ENCODE measurements at regions not wholly inside any gene's neighbourhood (a gene's known extent, or its start where the extent isn't known, plus 50 kb on each side); places are given as distances from the start of the nearest gene placed in this dataset.

- TF ChIP-seq, protein P1, sequence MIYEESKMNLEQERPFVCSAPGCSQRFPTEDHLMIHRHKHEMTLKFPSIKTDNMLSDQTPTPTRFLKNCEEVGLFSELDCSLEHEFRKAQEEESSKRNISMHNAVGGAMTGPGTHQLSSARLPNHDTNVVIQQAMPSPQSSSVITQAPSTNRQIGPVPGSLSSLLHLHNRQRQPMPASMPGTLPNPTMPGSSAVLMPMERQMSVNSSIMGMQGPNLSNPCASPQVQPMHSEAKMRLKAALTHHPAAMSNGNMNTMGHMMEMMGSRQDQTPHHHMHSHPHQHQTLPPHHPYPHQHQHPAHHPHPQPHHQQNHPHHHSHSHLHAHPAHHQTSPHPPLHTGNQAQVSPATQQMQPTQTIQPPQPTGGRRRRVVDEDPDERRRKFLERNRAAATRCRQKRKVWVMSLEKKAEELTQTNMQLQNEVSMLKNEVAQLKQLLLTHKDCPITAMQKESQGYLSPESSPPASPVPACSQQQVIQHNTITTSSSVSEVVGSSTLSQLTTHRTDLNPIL (CRISPR knock-in tag; IDR thresholded peaks at IDR 0.05; ENCODE audit: low read depth) = no peak
- TF ChIP-seq ZNF565 (CRISPR knock-in tag; conservative IDR thresholded peaks at IDR 0.05; ENCODE audit: low read depth) (no peak), ZNF70 (CRISPR knock-in tag; IDR thresholded peaks at IDR 0.05) (no peak), ZC3H10 (CRISPR knock-in tag; IDR thresholded peaks at IDR 0.05) (no peak), ZNF8 (CRISPR knock-in tag; IDR thresholded peaks at IDR 0.05) (no peak), TCF4 (CRISPR knock-in tag; IDR thresholded peaks at IDR 0.05; ENCODE audit: borderline replicate concordance) (no peak)
Observed at GRCh38 chr3:75138345-75138744, 523.9 kb upstream of the CNTN3 start (continued).

GRCh38 chr3:75140904-75141615, 523.1 kb upstream of the FRG2C start:
- TF ChIP-seq, protein P2, sequence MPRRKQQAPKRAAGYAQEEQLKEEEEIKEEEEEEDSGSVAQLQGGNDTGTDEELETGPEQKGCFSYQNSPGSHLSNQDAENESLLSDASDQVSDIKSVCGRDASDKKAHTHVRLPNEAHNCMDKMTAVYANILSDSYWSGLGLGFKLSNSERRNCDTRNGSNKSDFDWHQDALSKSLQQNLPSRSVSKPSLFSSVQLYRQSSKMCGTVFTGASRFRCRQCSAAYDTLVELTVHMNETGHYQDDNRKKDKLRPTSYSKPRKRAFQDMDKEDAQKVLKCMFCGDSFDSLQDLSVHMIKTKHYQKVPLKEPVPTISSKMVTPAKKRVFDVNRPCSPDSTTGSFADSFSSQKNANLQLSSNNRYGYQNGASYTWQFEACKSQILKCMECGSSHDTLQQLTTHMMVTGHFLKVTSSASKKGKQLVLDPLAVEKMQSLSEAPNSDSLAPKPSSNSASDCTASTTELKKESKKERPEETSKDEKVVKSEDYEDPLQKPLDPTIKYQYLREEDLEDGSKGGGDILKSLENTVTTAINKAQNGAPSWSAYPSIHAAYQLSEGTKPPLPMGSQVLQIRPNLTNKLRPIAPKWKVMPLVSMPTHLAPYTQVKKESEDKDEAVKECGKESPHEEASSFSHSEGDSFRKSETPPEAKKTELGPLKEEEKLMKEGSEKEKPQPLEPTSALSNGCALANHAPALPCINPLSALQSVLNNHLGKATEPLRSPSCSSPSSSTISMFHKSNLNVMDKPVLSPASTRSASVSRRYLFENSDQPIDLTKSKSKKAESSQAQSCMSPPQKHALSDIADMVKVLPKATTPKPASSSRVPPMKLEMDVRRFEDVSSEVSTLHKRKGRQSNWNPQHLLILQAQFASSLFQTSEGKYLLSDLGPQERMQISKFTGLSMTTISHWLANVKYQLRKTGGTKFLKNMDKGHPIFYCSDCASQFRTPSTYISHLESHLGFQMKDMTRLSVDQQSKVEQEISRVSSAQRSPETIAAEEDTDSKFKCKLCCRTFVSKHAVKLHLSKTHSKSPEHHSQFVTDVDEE (CRISPR knock-in tag; IDR thresholded peaks at IDR 0.05) = no peak
- TF ChIP-seq, protein P1 (CRISPR knock-in tag; IDR thresholded peaks at IDR 0.05; ENCODE audit: low read depth) = no peak
- no peak for TF ChIP-seq ARNTL (CRISPR knock-in tag; IDR thresholded peaks at IDR 0.05; ENCODE audit: borderline replicate concordance, low read depth)
- TF ChIP-seq, protein P3, sequence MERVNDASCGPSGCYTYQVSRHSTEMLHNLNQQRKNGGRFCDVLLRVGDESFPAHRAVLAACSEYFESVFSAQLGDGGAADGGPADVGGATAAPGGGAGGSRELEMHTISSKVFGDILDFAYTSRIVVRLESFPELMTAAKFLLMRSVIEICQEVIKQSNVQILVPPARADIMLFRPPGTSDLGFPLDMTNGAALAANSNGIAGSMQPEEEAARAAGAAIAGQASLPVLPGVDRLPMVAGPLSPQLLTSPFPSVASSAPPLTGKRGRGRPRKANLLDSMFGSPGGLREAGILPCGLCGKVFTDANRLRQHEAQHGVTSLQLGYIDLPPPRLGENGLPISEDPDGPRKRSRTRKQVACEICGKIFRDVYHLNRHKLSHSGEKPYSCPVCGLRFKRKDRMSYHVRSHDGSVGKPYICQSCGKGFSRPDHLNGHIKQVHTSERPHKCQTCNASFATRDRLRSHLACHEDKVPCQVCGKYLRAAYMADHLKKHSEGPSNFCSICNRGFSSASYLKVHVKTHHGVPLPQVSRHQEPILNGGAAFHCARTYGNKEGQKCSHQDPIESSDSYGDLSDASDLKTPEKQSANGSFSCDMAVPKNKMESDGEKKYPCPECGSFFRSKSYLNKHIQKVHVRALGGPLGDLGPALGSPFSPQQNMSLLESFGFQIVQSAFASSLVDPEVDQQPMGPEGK (CRISPR knock-in tag; IDR thresholded peaks at IDR 0.05; ENCODE audit: borderline replicate concordance) = no peak
- no peak for TF ChIP-seq ZNF565 (CRISPR knock-in tag; conservative IDR thresholded peaks at IDR 0.05; ENCODE audit: low read depth)
- TF ChIP-seq GLIS3 (CRISPR knock-in tag; IDR thresholded peaks at IDR 0.05) = no peak
- no peak for ATAC-seq

GRCh38 chr3:75144406-75144805, 519.7 kb upstream of the FRG2C start:
- no peak for ATAC-seq
- TF ChIP-seq, protein P2 (CRISPR knock-in tag; IDR thresholded peaks at IDR 0.05) = no peak
- no peak for TF ChIP-seq CSRNP3 (CRISPR knock-in tag; IDR thresholded peaks at IDR 0.05)
- no peak for TF ChIP-seq ZNF70 (CRISPR knock-in tag; IDR thresholded peaks at IDR 0.05)
- TF ChIP-seq, protein P3 (CRISPR knock-in tag; IDR thresholded peaks at IDR 0.05; ENCODE audit: borderline replicate concordance) = no peak
- TF ChIP-seq TOX (CRISPR knock-in tag; IDR thresholded peaks at IDR 0.05; ENCODE audit: borderline replicate concordance) = no peak
- TF ChIP-seq ARNTL (CRISPR knock-in tag; IDR thresholded peaks at IDR 0.05; ENCODE audit: borderline replicate concordance, low read depth) = no peak
- TF ChIP-seq TCF4 (CRISPR knock-in tag; IDR thresholded peaks at IDR 0.05; ENCODE audit: borderline replicate concordance) = no peak
- TF ChIP-seq, protein P1 (CRISPR knock-in tag; IDR thresholded peaks at IDR 0.05; ENCODE audit: low read depth) = no peak

Measured in SK-N-SH treated with all-trans-retinoic acid at 6 μM for 48 hours (cell line).